Stimulated activated CD8-positive, alpha-beta memory T cell treated with anti-CD3 and anti-CD28 coated beads, Interleukin-4, amount 100 ng/mL, for 1 hour (primary cell): ENCODE measurements at regions not wholly inside any gene's neighbourhood (a gene's known extent, or its start where the extent isn't known, plus 50 kb on each side); places are given as distances from the start of the nearest gene placed in this dataset.
"Not testable (repeated sequence)": the region's sequence is repeated elsewhere in the genome, so short reads cannot be mapped to it uniquely, and the experiment has no call there.

ENCODE experiments used
- DNase-seq, 2 donors: peaks; one replicate each; pipeline ENCODE4 v3.0.0-alpha.2; 2020; ENCODE audit warnings: low read depth in 2 of 2, low spot score in 1 of 2

GRCh38 chr1:228668553-228669241 is 66.6 kb upstream of the RHOU start:
- no peak for DNase-seq

GRCh38 chr1:228669242-228669585 is 66.1 kb upstream of the RHOU start:
- no peak for DNase-seq

- DNase-seq = not testable (repeated sequence)
These were observed 54.2 kb upstream of the RHOU start for GRCh38 chr1:228681076-228681565.

- DNase-seq = no peak
These were observed 51.9 kb upstream of the RHOU start for GRCh38 chr1:228683428-228683827.

- no peak for DNase-seq
These were observed 50.7 kb upstream of the RHOU start for GRCh38 chr1:228684607-228685006.

GRCh38 chr1:228685081-228685660 is 50.1 kb upstream of the RHOU start:
- DNase-seq = no peak
